ENCODE measurements at regions not wholly inside any gene's neighbourhood (a gene's known extent, or its start where the extent isn't known, plus 50 kb on each side); places are given as distances from the start of the nearest gene placed in this dataset.

DNA sequence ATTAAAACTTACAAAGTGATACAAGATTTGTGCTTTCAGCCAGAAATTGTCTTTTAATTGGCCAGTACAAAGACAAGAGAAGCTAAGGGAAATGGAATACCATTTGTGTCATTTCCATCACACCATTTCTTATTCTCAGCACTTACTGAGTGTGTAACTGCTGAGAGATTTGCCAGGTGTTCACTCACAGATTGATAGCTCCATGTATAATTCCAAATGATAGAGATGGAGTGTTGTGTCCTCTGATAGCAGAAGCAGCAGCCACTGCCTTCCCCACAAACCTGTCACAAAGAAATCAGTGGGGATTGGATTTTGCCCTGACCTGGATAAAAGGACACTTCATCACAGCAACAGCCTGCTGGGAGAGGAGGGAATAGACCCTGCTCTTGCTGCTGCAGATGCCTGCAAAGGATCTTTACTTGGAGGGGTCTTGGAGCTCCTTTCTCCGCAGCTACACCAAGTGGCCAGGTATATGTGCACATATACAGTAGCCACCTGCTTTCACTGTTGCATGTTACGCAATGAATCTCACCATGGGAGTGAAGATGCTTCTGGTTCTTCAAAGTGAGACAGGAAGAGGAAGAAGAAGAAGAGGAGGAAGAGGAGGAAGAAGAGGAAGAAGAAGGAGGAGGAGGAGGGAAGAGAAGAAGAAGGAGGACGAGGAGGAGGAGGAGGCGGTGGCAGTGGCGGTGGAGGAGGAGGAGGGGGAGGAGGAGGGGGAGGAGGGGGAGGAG lies 78.7 kb upstream of the KCNJ15 start:
- TF ChIP-seq, protein P1, sequence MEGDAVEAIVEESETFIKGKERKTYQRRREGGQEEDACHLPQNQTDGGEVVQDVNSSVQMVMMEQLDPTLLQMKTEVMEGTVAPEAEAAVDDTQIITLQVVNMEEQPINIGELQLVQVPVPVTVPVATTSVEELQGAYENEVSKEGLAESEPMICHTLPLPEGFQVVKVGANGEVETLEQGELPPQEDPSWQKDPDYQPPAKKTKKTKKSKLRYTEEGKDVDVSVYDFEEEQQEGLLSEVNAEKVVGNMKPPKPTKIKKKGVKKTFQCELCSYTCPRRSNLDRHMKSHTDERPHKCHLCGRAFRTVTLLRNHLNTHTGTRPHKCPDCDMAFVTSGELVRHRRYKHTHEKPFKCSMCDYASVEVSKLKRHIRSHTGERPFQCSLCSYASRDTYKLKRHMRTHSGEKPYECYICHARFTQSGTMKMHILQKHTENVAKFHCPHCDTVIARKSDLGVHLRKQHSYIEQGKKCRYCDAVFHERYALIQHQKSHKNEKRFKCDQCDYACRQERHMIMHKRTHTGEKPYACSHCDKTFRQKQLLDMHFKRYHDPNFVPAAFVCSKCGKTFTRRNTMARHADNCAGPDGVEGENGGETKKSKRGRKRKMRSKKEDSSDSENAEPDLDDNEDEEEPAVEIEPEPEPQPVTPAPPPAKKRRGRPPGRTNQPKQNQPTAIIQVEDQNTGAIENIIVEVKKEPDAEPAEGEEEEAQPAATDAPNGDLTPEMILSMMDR (conservative IDR thresholded peaks at IDR 0.05; ENCODE audit: low read length): no peak
- no peak for TF ChIP-seq EZH2phosphoT487 (IDR thresholded peaks at IDR 0.05; ENCODE audit: borderline replicate concordance, low read depth, low read length)

Data from OCI-LY7 (cell line).